HG02588 (cell line): ENCODE measurements at regions not wholly inside any gene's neighbourhood (a gene's known extent, or its start where the extent isn't known, plus 50 kb on each side); places are given as distances from the start of the nearest gene placed in this dataset.

ENCODE experiments used
- ATAC-seq: cut with Tn5 transposase; IDR thresholded peaks from one replicate; pipeline ENCODE4 v1.9.1; 2021; ENCODE audit warnings: mild to moderate bottlenecking, moderate library complexity; ENCODE audit not compliant: unreplicated experiment

DNA sequence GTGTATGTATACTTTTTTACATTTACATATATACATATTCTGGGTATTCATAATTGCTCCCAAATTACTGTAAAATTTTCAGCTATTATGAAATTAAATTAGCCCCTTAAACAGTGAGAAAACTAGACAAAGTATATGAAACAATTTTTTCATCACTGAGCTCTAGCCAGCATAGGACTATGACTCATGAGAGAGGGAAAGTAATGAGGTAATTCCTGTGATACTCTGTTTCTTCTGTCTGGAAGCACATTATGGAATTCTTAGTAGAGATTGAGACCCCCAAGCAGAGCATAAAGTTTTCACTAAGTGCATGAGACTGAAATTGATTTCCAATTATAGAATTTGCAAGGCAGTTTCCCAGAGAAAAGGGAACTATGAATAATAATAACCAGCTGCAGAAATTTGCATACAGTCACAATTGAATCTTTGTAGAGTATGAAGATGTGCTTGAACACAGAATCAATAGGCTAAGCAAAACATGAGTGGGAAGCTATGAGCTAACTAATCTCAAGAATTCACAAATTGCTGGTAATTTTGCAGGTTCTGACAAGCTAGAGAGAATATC lies 779.3 kb downstream of the ARAP2 start:
- ATAC-seq, result no peak

DNA sequence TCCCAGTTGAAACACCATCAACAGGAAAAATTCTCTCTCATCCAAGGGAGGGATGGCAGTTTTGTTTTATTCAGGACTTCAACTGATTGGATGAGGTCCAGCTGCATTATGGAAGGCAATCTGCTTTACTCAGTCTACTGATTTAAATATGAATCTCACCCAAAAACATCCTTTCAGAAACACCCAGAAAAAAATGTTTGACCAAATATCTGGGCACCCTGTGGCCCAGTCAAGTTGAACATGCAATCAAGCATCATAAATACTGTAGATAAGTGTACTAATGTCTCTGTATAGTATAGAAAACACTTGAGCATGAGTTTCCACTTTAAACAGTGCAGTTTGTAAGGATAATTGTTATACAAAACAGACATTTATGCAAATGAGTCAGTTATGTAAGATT lies 753.2 kb downstream of the ARAP2 start:
- ATAC-seq, result no peak

DNA sequence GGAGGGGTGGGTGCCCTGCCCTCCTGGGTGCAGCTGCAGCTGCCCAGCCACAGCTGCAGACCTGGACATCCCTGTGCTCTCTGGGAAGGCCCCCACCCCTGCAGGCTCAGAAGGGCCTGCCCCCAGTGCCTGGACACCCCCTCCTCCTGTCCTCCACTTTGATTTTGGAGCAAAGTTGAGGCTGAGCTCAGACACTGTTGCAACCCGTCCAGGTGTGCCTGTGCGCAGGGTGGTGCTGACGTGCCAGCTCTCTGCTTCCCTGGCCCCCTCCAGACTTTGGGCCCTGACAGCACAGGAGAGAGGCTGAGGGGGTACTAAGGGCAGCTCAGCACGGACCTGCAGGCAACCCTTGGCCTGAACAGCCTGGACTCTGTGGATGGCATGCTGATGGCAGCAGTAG lies 750.3 kb downstream of the ARAP2 start:
- no peak for ATAC-seq

DNA sequence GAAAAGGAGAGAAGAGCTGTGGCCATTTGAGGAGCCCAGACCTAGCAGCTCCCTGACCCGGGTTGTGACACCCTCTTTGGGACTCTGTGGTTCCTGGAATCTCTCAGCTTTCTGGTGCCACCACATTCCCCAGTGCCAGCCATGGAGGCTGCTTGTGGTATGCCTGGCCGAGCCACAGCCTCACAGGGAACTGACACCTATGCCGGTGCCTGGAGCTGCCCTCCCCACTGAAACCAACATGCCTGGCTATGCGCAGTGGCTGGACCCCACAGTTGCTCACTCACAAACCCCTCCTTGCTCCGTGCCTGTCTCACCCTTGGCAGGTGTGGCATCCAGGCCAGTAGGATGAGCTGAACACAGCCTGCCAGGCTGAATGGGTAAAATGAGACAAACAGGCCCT lies 749.4 kb downstream of the ARAP2 start:
- ATAC-seq, result no peak

- no peak for ATAC-seq
Measured at GRCh38 chr4:35500812-35501211, 743.5 kb downstream of the ARAP2 start.

- ATAC-seq, result no peak
Measured at GRCh38 chr4:35503435-35503834, 740.9 kb downstream of the ARAP2 start.

- ATAC-seq, result no peak
Measured at GRCh38 chr4:35506161-35506560, 738.2 kb downstream of the ARAP2 start.

GRCh38 chr4:35511851-35512250 lies 732.5 kb downstream of the ARAP2 start:
- no peak for ATAC-seq

DNA sequence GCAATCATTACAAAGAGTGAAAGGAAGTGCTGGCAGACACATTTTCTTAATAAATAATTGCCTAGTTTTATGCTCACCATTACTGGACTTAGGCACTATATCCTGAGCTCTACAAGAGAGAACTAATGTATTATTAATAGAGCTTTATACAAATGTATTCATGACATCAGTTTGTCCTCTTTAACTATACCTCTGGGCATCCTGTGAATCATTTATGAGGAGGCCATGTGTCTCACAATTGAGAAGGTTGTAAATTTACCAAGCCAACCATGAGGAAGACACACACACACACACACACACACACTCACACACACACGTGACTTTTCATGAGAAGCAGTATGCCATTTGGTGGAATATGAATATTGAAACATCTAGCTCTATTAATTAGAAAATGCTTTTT lies 728.2 kb downstream of the ARAP2 start:
- no peak for ATAC-seq

GRCh38 chr4:35520059-35520458 lies 724.3 kb downstream of the ARAP2 start:
- ATAC-seq, result no peak

GRCh38 chr4:35521682-35522081 lies 722.6 kb downstream of the ARAP2 start:
- no peak for ATAC-seq

- ATAC-seq, result no peak
Measured at GRCh38 chr4:35525192-35525978, 718.9 kb downstream of the ARAP2 start.

DNA sequence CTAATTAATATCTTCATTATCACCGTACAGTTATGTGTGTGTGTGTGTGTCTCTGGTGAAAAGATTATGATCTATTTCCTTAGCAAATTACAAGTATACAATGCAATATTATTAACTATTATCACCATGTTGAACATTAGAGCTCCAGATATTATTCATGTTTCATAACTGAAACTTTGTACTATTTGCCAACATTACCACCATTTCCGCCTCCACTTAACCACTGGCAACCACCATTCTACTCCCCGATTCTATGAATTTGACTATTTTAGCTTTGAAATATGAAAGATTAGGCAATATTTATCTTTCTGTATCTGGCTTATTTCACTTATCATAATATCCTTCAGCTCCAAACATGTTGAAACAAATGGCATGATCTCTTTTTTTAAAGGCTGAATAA lies 717.9 kb downstream of the ARAP2 start:
- no peak for ATAC-seq

DNA sequence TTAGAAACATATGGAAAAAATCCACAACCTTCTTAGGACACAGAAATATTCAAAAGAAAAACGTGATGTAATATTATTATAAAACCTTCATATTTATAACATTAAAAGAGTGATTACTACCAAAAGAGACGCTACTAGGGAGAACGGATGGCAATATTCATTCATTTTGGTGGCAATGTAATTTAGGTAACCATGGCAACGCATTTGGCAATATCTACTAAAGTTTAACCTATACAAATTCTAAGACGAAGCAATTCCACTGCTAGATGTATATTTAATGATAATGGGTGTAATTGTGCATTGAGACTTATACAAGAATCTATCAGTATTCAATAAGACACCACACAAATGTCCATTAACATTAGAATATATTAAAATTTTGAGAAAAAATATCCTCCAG lies 709.4 kb downstream of the ARAP2 start:
- ATAC-seq, result no peak

GRCh38 chr4:35538807-35539206 lies 705.5 kb downstream of the ARAP2 start:
- ATAC-seq, result no peak

DNA sequence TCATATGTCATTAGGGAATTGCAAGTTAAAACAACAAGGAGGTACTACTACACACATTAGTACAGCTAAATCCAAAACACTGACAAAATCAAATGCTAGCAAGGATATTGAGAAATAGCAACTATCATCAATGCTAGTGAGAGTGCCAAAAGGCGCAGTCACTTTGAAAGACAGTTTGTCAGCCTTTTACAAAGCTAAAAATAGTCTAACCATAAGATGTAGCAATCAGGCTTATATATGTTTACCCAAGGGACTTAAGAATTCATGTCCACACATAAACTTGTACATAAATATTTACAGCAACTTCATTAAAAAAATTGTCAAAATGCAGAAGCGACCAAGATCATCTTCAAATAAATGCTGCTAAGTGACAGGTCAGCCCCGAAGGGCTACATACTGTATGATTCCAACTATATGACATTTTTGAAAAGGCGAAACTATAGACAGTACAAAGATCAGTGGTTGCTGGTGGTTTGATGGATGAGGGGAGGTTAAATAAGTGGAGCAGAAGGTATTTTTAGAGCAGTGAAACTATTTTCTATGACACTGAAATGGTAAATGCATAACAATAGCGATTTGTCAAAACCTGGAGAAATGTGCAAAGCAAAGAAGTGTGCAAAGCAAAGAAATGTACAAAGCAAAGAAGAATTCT lies 704.8 kb downstream of the ARAP2 start:
- no peak for ATAC-seq

DNA sequence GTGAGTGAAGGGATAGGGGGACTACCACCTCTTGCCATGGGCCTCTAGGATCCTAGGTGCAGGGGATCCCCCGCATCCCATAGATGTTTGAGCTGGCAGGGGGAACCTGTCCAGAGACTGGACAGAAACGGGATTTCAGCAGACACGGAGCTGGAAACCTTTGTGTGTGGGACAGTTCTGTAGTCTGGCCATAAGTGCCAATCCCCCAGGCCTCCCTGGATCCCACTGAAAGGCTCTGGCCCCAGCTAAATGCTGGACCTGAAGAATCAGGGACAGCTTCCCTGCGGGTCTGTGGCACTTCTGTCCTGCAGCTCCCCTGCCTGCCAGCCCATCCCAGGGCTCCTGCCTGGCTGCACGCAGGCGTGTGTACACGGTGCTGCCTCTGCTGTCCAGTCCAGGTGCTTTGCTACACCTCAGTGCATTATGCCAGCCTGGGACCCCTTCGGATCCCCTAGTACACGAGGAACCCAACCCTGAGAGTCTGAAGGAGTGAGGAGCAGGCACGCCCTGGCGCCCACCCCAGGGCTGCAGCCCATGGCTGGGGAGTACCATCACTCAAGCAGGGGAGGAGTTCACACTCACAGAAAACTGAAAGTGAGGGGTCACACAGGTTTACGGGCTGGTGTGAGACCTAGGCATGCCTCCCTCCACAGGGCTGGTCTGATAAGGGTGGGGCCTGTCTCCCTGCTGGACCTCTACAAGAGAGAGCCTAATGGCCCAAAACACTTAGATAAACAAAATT lies 703.0 kb downstream of the ARAP2 start:
- ATAC-seq, result no peak

DNA sequence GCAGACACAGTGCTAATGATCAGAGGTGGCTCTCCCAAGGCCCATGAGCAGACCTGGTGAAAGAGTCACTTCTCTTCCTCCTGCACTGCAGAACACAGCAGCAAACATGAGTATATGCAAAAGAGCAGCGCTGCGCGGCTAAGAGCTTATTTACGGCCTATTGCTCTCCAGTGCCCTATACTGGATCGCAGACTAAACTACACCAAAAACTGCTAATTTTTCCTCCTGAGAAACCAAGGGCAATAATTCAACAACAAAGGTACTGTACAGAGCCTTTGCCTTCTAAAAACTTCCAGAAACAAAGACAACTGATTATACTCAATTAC lies 702.5 kb downstream of the ARAP2 start:
- no peak for ATAC-seq

GRCh38 chr4:35548921-35549320 lies 695.4 kb downstream of the ARAP2 start:
- no peak for ATAC-seq

GRCh38 chr4:35556387-35556786 lies 687.9 kb downstream of the ARAP2 start:
- no peak for ATAC-seq

DNA sequence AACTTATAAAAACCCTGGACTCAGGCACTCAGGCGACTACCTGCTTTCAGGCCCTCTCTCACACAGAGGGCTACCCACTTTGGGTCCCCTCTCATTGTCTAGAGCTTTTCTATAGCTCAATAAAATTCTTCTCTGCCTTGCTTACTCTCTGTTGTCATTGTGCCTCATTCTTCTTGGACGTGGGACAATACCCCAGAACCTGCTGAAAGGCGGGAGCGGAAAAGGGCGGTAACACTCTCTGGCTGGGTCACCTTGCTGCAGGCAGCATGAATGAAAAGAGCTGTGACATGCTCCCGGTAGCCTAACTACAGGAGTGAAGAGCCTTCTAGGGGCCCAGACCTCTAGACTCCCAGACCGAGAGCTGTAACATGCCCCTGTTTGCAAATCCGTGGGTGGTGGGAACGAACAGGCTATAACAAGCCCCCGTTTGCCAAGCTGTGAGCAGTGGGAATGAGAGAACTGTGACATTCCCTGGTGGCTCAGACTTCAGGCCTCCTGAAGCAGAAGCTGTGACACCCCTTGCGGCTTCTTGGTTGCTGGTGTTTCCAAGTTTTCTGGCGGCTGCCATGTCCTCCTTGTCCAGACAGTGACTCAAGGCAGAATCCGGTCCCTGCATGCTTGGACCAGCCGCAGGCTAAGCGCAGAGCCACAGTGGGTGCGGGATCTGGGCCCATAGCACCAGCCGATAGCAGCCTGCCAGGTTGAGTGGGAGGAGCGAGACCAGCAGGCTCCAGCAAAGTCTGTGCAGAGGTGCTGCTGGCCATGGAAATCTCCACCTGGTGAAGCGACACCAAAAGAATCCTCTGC lies 684.6 kb downstream of the ARAP2 start:
- ATAC-seq, result no peak
